ENCODE measurements at regions not wholly inside any gene's neighbourhood (a gene's known extent, or its start where the extent isn't known, plus 50 kb on each side); places are given as distances from the start of the nearest gene placed in this dataset.

GRCh38 chr21:38937286-38937790 is 131.6 kb downstream of the ETS2 start:
- Histone ChIP-seq H3K36me3 (no peaks in the 10 kb centered on the region), H3K27me3 (no peaks in the 10 kb centered on the region; the same call in 1 of the 2 replicates), H3K4me1 (peaks cover 10% of the 10 kb centered on the region), H3K4me3 (ENCODE audit: low read depth, low read length) (no peak overlapping the region), H3K9me3 (no peaks in the 10 kb centered on the region)
- no peak for DNase-seq
- TF ChIP-seq, protein P1, sequence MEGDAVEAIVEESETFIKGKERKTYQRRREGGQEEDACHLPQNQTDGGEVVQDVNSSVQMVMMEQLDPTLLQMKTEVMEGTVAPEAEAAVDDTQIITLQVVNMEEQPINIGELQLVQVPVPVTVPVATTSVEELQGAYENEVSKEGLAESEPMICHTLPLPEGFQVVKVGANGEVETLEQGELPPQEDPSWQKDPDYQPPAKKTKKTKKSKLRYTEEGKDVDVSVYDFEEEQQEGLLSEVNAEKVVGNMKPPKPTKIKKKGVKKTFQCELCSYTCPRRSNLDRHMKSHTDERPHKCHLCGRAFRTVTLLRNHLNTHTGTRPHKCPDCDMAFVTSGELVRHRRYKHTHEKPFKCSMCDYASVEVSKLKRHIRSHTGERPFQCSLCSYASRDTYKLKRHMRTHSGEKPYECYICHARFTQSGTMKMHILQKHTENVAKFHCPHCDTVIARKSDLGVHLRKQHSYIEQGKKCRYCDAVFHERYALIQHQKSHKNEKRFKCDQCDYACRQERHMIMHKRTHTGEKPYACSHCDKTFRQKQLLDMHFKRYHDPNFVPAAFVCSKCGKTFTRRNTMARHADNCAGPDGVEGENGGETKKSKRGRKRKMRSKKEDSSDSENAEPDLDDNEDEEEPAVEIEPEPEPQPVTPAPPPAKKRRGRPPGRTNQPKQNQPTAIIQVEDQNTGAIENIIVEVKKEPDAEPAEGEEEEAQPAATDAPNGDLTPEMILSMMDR (IDR thresholded peaks at IDR 0.05; ENCODE audit: low read depth, low read length): no peak

GRCh38 chr21:38936240-38936639 is 130.5 kb downstream of the ETS2 start:
- Histone ChIP-seq H3K27me3 (no peaks in the 10 kb centered on the region; the same call in 1 of the 2 replicates), H3K4me3 (ENCODE audit: low read depth, low read length) (no peak overlapping the region), H3K4me1 (peaks cover 10% of the 10 kb centered on the region), H3K36me3 (no peaks in the 10 kb centered on the region), H3K9me3 (no peaks in the 10 kb centered on the region)
- no peak for DNase-seq
- TF ChIP-seq, protein P1 (IDR thresholded peaks at IDR 0.05; ENCODE audit: low read depth, low read length): no peak

DNA sequence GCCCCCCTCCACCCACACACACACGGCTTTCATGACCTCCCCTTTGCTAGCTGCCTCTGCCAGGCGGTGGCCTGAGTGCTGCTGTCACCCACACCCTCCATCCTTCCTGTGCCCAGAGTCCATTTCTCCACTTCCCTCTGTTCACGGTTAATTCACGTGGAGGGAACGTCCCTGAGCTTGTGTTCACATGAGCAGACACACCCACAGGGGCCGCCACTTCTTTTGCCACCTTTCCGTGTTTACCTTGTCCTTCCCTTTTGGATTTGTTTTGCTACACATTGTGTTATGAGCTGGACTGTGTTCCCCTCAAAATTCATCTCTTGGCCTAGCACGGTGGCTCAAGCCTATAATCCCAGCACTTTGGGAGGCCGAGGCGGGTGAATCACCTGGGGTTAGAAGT is 128.0 kb downstream of the ETS2 start:
- DNase-seq: no peak
- H3K4me1 ChIP-seq: peaks cover 16% of the 10 kb centered on the region
- no peaks in the 10 kb centered on the region for H3K36me3 ChIP-seq
- H3K27me3 ChIP-seq: no peaks in the 10 kb centered on the region; the same call in 1 of the 2 replicates
- TF ChIP-seq, protein P1 (IDR thresholded peaks at IDR 0.05; ENCODE audit: low read depth, low read length): no peak
- no peak overlapping the region for H3K4me3 ChIP-seq (ENCODE audit: low read depth, low read length)
- no peaks in the 10 kb centered on the region for H3K9me3 ChIP-seq

- peaks cover 7% of the 10 kb centered on the region for H3K4me1 ChIP-seq
- TF ChIP-seq, protein P1 (IDR thresholded peaks at IDR 0.05; ENCODE audit: low read depth, low read length): no peak
- H3K36me3 ChIP-seq: no peaks in the 10 kb centered on the region
- H3K4me3 ChIP-seq (ENCODE audit: low read depth, low read length): no peak overlapping the region
- no peaks in the 10 kb centered on the region for H3K9me3 ChIP-seq
- no peaks in the 10 kb centered on the region for H3K27me3 ChIP-seq
- DNase-seq: no peak
These were observed 125.6 kb downstream of the ETS2 start for GRCh38 chr21:38931291-38931690.

GRCh38 chr21:38930853-38931252 is 125.1 kb downstream of the ETS2 start:
- DNase-seq: no peak
- H3K4me1 ChIP-seq: peaks cover 7% of the 10 kb centered on the region
- no peaks in the 10 kb centered on the region for H3K9me3 ChIP-seq
- H3K4me3 ChIP-seq (ENCODE audit: low read depth, low read length): no peak overlapping the region
- H3K36me3 ChIP-seq: no peaks in the 10 kb centered on the region
- TF ChIP-seq, protein P1 (IDR thresholded peaks at IDR 0.05; ENCODE audit: low read depth, low read length): no peak
- H3K27me3 ChIP-seq: no peaks in the 10 kb centered on the region

DNA sequence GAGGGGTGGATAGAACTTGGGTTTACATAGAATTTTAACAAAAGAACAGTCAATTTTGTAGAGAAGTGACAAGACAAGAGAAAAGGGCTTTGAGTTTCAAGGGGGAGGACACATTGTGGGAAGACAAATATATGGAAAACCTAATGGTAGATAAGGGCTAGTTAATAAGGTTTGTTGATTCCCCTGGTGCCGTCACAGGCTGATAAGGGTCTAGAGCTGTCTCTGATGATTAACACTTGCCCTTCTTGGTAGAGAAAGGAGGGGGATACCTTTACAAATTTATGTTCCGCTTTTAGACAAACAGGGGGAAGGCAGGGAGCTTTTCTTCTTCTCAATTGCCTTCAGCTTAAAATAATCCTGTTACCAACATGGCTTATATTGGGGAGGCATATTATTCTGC is 124.3 kb downstream of the ETS2 start:
- peaks cover 7% of the 10 kb centered on the region for H3K4me1 ChIP-seq
- TF ChIP-seq, protein P1 (IDR thresholded peaks at IDR 0.05; ENCODE audit: low read depth, low read length): no peak
- no peak for DNase-seq

More for the DNA sequence above, 124.3 kb downstream of the ETS2 start:
- Histone ChIP-seq H3K36me3 (no peaks in the 10 kb centered on the region), H3K4me3 (ENCODE audit: low read depth, low read length) (no peak overlapping the region), H3K27me3 (no peaks in the 10 kb centered on the region), H3K9me3 (no peaks in the 10 kb centered on the region)

All from BE2C (cell line).